H4 (cell line): ENCODE measurements at regions not wholly inside any gene's neighbourhood (a gene's known extent, or its start where the extent isn't known, plus 50 kb on each side); places are given as distances from the start of the nearest gene placed in this dataset.
"Not testable (repeated sequence)": the region's sequence is repeated elsewhere in the genome, so short reads cannot be mapped to it uniquely, and the experiment has no call there.

Source experiments
- DNase-seq: peaks from one replicate; pipeline ENCODE4 v3.0.0-alpha.2; 2015; ENCODE audit warnings: low spot score

- no peak for DNase-seq
Observed at GRCh38 chr5:30596495-30597064, 596.9 kb upstream of the CDH6 start.

DNA sequence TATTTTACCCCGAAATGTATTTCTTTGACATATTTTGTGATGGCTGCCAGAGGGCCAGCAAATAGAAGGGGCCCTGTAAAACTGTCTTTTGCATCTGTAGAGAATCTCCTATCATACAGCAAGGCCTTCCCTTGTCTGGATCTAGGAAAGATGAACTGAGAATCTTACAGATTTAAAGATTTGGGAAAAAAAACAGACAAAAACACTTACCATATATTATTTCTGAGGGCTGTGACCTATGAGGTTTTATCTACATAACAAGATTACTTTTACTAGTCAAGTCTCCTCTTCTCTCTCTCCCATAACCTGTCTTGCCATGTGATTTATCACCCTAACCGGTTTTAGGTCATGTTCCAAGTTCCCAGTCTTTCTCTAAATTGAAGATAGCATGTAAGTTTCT, 599.2 kb upstream of the CDH6 start:
- DNase-seq, result no peak

GRCh38 chr5:30592833-30593232, 600.7 kb upstream of the CDH6 start:
- DNase-seq, result no peak

GRCh38 chr5:30581198-30581935, 612.1 kb upstream of the CDH6 start:
- DNase-seq, result no peak

GRCh38 chr5:30574761-30575160, 618.7 kb upstream of the CDH6 start:
- peak; percentile 13 for DNase-seq

DNA sequence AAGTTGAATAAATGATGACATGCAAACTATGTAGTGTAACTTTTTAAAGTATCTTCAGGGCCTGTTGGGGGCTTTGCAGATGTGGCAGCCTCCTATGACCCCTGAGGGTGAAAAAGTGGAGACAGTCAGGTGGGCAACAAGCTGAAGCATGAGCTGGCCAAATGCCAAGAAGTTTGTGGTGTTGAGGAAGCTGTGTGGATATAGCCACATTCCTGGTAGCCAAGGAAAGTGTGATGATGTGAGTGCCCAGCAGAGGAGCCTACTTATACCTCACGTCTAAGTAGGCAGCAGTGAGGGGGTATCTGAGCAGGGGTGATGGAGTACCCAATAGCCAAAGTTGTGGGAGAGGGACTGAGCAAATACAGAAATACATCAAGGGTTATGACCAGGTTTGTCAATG, 621.2 kb upstream of the CDH6 start:
- peak; percentile 38 for DNase-seq

- DNase-seq, result no peak
Observed at GRCh38 chr5:30561771-30562170, 631.7 kb upstream of the CDH6 start.

- no peak for DNase-seq
Observed at GRCh38 chr5:30551618-30552017, 641.9 kb upstream of the CDH6 start.

GRCh38 chr5:30548580-30549305, 644.7 kb upstream of the CDH6 start:
- no peak for DNase-seq

DNA sequence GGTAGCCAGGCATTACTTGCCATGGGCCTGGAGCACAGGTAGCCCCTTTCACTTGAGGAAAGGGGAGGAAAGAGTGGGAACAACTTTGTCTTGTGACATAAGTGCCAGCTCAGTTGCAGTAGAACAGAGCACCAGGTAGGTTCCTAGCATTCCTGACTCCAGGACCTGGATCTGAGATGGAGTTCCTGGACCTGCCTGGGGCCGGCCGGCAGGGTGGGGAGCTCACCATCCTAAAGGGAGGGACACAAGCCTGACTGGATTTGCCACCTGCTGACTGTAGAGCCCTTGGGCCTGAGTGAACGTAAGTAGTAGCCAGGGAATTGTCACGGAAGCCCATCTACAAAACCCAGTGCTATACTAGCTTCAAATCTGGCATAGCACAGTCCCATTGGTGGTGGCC, 653.3 kb upstream of the CDH6 start:
- no peak for DNase-seq

- DNase-seq, result peak; percentile 67
Observed at GRCh38 chr5:30539004-30539634, 654.4 kb upstream of the CDH6 start.

GRCh38 chr5:30525353-30525752, 668.1 kb upstream of the CDH6 start:
- no peak for DNase-seq

DNA sequence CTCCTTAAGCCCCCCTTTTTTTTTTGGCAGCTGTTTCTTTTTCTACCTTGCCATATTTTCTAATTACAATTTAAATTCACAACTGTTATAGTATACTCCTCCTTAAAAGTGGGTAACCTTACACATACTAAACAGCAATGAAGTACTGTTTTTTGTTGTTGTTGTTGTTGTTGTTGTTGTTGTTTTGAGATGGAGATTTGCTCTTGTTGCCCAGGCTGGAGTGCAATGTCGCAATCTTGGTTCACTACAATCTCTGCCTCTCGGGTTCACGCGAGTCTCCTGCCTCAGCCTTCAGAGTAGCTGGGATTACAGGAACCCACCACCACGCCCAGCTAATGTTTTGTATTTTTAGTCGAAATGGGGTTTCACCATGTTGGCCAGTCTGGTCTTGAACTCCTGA, 669.1 kb upstream of the CDH6 start:
- DNase-seq, result no peak

GRCh38 chr5:30523061-30523460, 670.4 kb upstream of the CDH6 start:
- no peak for DNase-seq

GRCh38 chr5:30505014-30505886, 688.2 kb upstream of the CDH6 start:
- DNase-seq, result no peak

DNA sequence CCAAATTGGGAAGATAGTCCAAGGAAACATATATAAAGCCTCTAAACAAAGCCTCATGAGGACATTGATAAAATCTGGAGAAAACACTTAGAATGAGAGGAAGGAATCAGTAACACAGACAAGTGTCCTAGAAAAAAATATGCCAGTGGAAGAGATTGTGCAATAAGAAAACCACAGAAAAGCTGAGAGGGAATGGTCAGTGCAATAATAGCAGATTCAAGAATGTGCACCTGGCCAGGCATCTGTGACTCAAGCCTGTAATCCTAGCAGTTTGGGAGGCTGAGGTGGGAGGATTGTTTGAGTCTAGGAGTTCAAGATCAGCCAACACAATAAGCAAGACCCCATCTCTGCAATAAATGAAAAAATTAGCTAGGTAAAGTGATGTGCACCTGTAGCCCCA, 691.2 kb upstream of the CDH6 start:
- peak; percentile 65 for DNase-seq

GRCh38 chr5:30501065-30501464, 692.4 kb upstream of the CDH6 start:
- DNase-seq, result no peak

DNA sequence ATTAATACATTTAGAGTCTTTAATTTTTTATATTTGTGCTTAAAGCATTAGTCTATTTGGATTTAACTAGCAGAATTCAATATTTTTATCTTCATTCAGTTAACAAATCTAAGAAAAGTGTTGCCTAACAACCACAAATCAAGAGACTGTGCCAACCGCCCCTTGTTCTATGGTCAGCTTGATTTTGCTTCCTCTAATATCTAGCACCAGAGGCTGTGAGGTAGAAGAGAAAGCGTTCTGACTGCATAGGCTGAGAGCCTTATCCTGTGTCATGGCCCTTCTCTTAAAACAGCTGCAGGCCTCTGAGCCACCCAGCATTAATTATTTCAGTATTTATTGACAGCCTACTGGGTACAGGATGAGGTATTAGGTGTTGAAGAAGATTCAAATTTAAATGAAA, 693.0 kb upstream of the CDH6 start:
- DNase-seq, result no peak

DNA sequence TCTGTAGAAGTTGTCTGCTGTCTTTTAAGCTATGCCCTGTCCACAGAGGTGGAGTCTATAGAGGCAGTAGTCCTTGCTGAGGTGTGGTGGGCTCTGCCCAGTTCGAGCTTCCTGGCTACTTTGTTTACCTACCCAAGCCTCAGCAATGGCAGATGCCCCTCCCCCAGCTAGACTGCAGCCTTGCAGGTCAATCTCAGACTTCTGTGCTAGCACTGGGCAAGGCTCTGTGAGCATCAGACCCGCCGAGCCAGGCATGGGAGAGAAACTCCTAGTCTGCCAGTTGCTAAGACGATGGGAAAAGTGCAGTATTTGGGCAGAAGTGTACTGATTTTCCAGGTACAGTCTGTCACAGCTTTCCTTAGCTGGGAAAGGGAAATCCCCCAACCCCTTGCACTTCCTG, 694.1 kb upstream of the CDH6 start:
- DNase-seq, result no peak

DNA sequence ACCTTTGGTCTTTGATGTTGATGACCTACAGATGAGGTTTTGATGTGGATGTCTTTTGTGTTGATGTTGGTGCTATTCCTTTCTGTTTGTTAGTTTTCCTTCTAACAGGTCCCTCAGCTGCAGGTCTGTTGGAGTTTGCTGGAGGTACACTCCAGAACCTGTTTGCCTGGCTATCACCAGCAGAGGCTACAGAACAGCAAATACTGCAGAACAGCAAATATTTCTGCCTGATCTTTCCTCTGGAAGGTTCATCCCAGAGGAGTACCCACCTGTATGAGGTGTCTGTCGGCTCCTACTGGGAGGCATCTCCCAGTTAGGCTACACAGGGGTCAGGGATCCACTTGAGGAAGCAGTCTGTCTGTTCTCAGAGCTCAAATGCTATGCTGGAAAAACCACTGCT, 694.5 kb upstream of the CDH6 start:
- DNase-seq, result no peak

GRCh38 chr5:30498509-30498908, 695.0 kb upstream of the CDH6 start:
- not testable (repeated sequence) for DNase-seq

GRCh38 chr5:30494113-30494512, 699.4 kb upstream of the CDH6 start:
- DNase-seq, result not testable (repeated sequence)
